ENCODE measurements at regions not wholly inside any gene's neighbourhood (a gene's known extent, or its start where the extent isn't known, plus 50 kb on each side); places are given as distances from the start of the nearest gene placed in this dataset.
"Not testable (repeated sequence)": the region's sequence is repeated elsewhere in the genome, so short reads cannot be mapped to it uniquely, and the experiment has no call there.

DNA sequence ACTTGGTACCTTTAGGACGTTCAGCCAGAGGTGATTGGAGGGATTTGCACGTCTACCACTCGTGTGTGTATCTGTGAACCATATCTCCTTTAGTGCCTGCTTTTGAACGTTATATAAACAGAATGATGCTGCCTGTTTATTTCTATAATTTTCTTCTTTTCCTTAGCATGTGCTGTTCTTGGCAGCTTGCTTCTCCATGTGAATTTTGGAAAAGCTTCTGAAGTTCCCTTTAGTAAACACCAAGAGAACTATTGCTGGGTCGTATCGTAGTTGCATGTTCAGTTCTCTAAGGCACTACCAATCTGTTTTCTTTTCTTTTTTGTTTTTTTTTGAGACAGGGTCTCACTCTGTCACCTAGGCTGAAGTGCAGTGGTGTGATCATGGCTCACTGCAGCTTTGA is 73.8 kb upstream of the FANCC start:
- H3K27me3 Mint-ChIP-seq (ENCODE audit: unreplicated experiment); H3K27ac Mint-ChIP-seq (ENCODE audit: unreplicated experiment); DNase-seq (ENCODE audit: extremely low spot score, unreplicated experiment); H3K36me3 Mint-ChIP-seq (ENCODE audit: unreplicated experiment); H3K4me3 Mint-ChIP-seq (ENCODE audit: unreplicated experiment); H3K4me1 Mint-ChIP-seq (ENCODE audit: unreplicated experiment); H3K9me3 Mint-ChIP-seq (ENCODE audit: unreplicated experiment): not testable (repeated sequence)

DNA sequence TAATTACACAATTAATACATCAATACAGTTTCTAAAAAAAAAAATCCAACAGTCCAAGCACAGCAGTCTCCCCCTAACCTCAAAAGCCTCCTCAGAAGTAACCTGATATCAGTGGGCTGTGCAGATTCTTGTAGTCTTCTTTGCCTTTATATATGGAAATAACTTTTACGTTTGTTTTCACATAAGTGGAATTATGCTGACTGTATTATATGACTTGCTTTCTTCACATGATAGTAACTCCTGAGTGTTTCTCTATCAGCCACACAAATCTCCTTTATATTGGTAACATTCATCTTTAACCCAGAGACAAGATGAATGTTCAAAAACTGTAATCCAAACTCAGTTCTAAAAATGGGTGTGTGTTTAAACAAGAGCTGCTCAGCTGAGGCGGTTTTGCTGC is 71.9 kb upstream of the FANCC start:
- no peaks in the 10 kb centered on the region for H3K4me1 Mint-ChIP-seq (ENCODE audit: unreplicated experiment)
- H3K36me3 Mint-ChIP-seq (ENCODE audit: unreplicated experiment), result no peaks in the 10 kb centered on the region
- no peak overlapping the region for H3K27ac Mint-ChIP-seq (ENCODE audit: unreplicated experiment)
- no peak overlapping the region for H3K4me3 Mint-ChIP-seq (ENCODE audit: unreplicated experiment)
- no peaks in the 10 kb centered on the region for H3K9me3 Mint-ChIP-seq (ENCODE audit: unreplicated experiment)
- peaks cover 2% of the 10 kb centered on the region for H3K27me3 Mint-ChIP-seq (ENCODE audit: unreplicated experiment)
- TF ChIP-seq, protein P1, sequence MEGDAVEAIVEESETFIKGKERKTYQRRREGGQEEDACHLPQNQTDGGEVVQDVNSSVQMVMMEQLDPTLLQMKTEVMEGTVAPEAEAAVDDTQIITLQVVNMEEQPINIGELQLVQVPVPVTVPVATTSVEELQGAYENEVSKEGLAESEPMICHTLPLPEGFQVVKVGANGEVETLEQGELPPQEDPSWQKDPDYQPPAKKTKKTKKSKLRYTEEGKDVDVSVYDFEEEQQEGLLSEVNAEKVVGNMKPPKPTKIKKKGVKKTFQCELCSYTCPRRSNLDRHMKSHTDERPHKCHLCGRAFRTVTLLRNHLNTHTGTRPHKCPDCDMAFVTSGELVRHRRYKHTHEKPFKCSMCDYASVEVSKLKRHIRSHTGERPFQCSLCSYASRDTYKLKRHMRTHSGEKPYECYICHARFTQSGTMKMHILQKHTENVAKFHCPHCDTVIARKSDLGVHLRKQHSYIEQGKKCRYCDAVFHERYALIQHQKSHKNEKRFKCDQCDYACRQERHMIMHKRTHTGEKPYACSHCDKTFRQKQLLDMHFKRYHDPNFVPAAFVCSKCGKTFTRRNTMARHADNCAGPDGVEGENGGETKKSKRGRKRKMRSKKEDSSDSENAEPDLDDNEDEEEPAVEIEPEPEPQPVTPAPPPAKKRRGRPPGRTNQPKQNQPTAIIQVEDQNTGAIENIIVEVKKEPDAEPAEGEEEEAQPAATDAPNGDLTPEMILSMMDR (IDR thresholded peaks at IDR 0.05), result no peak
- DNase-seq (ENCODE audit: extremely low spot score, unreplicated experiment), result no peak

DNA sequence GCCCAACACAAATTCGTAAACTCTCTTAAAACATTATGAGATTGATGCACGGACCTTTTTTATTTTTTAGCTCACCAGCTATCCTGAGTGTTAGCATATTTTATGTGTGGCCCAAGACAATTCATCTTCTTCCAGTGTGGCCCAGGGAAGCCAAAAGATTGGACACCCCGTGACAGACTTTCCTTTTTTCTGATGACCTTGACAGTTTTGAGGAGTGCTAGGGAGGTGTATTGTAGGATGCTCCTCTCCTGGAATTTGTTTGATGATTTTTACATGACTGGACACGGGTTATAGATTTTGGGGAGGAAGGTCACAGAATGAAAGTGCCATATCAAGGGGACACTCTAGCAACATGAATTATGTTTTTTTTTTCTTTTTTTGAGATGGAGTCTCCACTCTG is 69.3 kb upstream of the FANCC start:
- no peak for DNase-seq (ENCODE audit: extremely low spot score, unreplicated experiment)
- H3K36me3 Mint-ChIP-seq (ENCODE audit: unreplicated experiment), result no peaks in the 10 kb centered on the region
- H3K27ac Mint-ChIP-seq (ENCODE audit: unreplicated experiment), result no peak overlapping the region
- no peak overlapping the region for H3K4me3 Mint-ChIP-seq (ENCODE audit: unreplicated experiment)
- TF ChIP-seq, protein P1 (IDR thresholded peaks at IDR 0.05), result no peak
- H3K9me3 Mint-ChIP-seq (ENCODE audit: unreplicated experiment), result no peaks in the 10 kb centered on the region
- peaks cover 2% of the 10 kb centered on the region for H3K27me3 Mint-ChIP-seq (ENCODE audit: unreplicated experiment)
- H3K4me1 Mint-ChIP-seq (ENCODE audit: unreplicated experiment), result peaks cover 9% of the 10 kb centered on the region

DNA sequence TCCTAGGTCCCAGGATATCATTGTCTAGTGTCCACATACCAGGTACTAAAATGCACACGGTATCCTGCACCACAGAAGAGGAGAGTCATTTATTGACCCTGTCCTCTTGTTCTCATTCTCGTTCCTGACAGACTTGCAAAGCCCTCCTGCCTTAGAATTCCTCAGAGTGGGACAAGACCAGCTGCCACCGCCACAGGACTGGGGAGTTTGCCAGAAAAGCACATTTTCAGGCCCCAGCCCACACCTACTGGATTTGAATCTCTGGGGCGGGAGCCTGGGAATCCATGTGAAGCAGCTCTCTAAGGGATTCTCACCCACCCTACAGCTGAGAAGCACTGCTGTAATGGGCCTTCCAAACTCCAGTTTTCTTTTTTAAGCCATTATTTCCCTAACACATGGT is 68.0 kb upstream of the FANCC start:
- H3K36me3 Mint-ChIP-seq (ENCODE audit: unreplicated experiment), result no peaks in the 10 kb centered on the region
- peaks cover 20% of the 10 kb centered on the region for H3K4me1 Mint-ChIP-seq (ENCODE audit: unreplicated experiment)
- H3K4me3 Mint-ChIP-seq (ENCODE audit: unreplicated experiment), result no peak overlapping the region
- H3K27ac Mint-ChIP-seq (ENCODE audit: unreplicated experiment), result no peak overlapping the region
- H3K27me3 Mint-ChIP-seq (ENCODE audit: unreplicated experiment), result peaks cover 2% of the 10 kb centered on the region
- DNase-seq (ENCODE audit: extremely low spot score, unreplicated experiment), result no peak
- TF ChIP-seq, protein P1 (IDR thresholded peaks at IDR 0.05), result no peak
- no peaks in the 10 kb centered on the region for H3K9me3 Mint-ChIP-seq (ENCODE audit: unreplicated experiment)

DNA sequence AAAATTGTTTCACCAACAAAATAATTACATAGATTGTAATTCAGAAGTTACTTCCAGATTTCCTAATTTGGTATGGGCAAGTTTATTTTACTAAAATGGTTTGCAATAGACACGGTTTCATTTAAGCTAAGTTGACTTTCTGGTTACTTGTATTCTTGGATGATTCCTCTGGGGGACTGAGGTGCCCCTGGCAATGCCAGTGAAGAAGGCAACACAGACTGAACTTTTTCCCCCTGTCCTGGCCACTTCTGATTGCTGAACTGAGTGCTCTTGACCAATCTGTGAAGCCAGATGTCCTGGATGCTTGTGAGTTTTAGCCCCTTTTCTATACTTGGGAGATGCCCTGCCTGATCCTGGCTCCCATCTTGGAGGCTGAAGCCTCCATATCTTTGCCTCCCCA is 66.3 kb upstream of the FANCC start:
- Mint-ChIP-seq H3K9me3 (ENCODE audit: unreplicated experiment) (no peaks in the 10 kb centered on the region), H3K4me1 (ENCODE audit: unreplicated experiment) (peaks cover 20% of the 10 kb centered on the region), H3K27me3 (ENCODE audit: unreplicated experiment) (peaks cover 2% of the 10 kb centered on the region), H3K27ac (ENCODE audit: unreplicated experiment) (no peak overlapping the region), H3K36me3 (ENCODE audit: unreplicated experiment) (no peaks in the 10 kb centered on the region), H3K4me3 (ENCODE audit: unreplicated experiment) (no peak overlapping the region)
- DNase-seq (ENCODE audit: extremely low spot score, unreplicated experiment), result no peak
- TF ChIP-seq, protein P1 (IDR thresholded peaks at IDR 0.05), result no peak

DNA sequence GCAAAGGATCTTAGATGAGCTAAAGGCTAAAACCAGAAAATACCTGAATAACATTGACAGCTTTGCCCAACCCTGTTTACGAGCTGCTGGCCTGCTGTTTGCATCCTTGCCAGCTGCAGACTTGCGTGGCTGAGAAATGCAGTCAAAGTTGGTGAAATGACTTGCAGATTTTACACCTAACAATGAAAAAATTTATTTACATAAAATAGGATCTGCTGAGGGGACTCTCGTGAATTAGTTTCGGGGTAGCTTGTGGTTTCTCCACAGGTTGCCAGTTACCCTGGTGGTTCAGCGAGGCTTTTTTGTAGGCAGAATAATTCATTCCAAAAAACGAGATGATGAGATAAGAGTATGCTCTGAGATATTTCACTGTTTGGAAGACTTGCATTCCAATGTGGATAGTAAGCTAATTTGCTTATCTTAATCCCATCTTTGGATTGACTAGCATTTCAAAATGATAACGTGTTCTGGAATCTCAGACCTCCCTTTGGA is 65.7 kb upstream of the FANCC start:
- no peaks in the 10 kb centered on the region for H3K9me3 Mint-ChIP-seq (ENCODE audit: unreplicated experiment)
- no peak for DNase-seq (ENCODE audit: extremely low spot score, unreplicated experiment)
- H3K36me3 Mint-ChIP-seq (ENCODE audit: unreplicated experiment), result no peaks in the 10 kb centered on the region
- no peak overlapping the region for H3K4me3 Mint-ChIP-seq (ENCODE audit: unreplicated experiment)
- H3K4me1 Mint-ChIP-seq (ENCODE audit: unreplicated experiment), result peaks cover 20% of the 10 kb centered on the region
- TF ChIP-seq, protein P1 (IDR thresholded peaks at IDR 0.05), result no peak
- H3K27ac Mint-ChIP-seq (ENCODE audit: unreplicated experiment), result no peak overlapping the region
- peaks cover 4% of the 10 kb centered on the region for H3K27me3 Mint-ChIP-seq (ENCODE audit: unreplicated experiment)

Measured in osteocyte (in vitro differentiated cells).